SK-N-MC (cell line): ENCODE measurements at regions not wholly inside any gene's neighbourhood (a gene's known extent, or its start where the extent isn't known, plus 50 kb on each side); places are given as distances from the start of the nearest gene placed in this dataset.

Source experiments
- EZH2 ChIP-seq: fragments of 200-600 bp; sonication (generic); IDR thresholded peaks from one replicate; pipeline ENCODE4 v1.6.1; 2017; ENCODE audit warnings: antibody characterized with exemption
- FOXP2 ChIP-seq: optimal IDR thresholded peaks from 2 replicates; pipeline ENCODE3; 2011; ENCODE audit warnings: mild to moderate bottlenecking, moderate library complexity; ENCODE audit not compliant: insufficient read depth; ENCODE audit errors: extremely low read length, control extremely low read depth
- POLR2AphosphoS5 ChIP-seq: IDR thresholded peaks from 2 replicates; pipeline ENCODE4 v1.6.1; 2012; ENCODE audit warnings: mild to moderate bottlenecking, low read depth, low read length, borderline replicate concordance

DNA sequence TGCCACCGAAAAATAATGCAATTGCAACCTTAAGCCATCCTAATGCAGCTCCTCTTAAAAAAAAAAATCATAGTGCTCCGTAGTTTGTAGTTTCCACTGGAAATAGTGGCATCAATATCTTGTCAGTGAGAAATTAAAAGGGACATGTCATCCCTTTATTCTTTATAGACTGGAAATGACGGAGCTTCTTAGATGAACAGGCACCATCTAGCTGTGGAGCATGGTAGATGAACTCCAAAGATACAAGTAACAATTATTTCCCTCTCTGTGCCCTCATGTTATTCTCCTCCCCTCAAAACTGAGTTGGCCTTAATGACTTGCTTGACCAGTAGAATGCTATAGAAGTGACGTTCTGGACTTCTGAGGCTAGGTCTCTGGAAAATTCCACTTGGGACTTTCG, 268.1 kb upstream of the SPTLC3 start:
- no peak for TF ChIP-seq EZH2
- no peak for TF ChIP-seq FOXP2
- no peak for TF ChIP-seq POLR2AphosphoS5
